ENCODE measurements at regions not wholly inside any gene's neighbourhood (a gene's known extent, or its start where the extent isn't known, plus 50 kb on each side); places are given as distances from the start of the nearest gene placed in this dataset.
"Not testable (repeated sequence)": the region's sequence is repeated elsewhere in the genome, so short reads cannot be mapped to it uniquely, and the experiment has no call there.

DNA sequence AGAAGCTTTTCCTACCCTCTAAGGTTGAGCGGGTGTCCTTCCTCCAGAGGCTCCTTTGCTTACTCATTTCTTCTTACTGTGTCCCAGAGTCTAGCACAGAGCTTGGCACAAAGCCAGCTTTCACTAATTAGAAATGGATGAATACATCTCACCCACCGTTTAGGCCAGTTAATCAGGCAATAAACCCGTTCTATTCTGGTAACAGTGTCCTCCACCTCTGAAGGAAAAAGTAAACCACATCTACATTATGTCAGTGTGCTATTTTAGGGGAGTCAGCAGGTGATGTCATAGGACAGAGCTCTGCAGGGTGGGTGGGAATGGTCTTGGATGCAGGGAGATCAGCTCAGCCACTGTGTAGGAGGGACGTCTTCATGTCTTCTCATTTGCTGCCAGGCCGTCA is 109.2 kb downstream of the OSTF1 start:
- peak; percentile 25 for DNase-seq (ENCODE audit: low read depth)

DNA sequence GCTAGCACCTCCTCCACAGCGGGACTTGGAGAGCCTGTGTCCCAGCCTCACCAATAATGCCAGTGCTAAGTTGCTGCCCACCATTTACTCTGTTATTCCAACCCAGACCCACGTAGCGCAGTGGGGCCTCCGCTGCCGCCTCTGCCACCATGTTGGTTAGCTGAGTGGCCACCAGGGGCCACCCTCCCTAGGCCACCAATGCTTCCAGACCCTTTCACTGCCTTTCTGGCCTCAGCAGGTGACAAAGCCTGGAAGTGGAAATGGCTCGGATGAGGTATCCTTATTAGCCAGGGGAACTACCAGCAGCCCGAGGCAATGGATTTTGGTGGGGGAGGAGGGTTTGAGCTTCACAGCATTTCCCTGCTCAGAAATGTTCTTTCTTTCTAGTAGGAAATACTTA is 110.1 kb downstream of the OSTF1 start:
- no peak for DNase-seq (ENCODE audit: low read depth)

GRCh38 chr9:75200892-75201470 is 112.7 kb downstream of the OSTF1 start:
- DNase-seq (ENCODE audit: low read depth): peak; percentile 22

DNA sequence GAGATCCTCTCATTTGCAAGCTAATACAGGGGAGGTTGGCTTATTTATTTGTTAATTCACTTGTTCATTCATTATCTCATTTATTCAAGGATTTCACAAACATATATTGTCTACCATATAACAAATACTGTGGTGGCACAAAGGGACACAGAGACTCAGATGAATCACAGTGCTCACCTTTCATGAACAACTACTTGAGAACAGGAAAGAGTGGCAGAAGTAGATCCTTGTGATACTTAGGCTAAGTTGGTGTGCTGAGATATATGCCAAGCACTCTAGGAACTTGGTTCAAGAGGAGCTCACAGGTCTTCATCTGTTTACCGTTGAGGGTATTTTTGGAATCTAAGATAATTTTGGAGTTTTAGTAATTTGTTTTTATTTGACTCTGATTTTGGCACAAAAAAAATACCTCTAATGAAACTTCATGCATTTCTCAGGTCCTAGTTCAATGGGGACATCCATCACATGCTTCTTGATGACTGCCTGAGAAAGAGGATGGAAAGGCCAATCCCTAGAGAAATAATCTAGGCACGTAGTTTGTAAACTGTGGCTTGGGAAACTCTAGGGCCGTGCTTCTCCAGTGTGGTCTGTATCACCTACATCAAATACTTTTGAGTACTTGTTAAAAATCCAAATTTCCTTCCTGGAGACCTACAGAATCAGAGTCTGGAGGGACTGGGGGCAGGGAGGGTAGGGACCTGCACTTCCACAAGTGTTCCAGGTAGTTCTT is 113.3 kb downstream of the OSTF1 start:
- DNase-seq (ENCODE audit: low read depth): no peak

DNA sequence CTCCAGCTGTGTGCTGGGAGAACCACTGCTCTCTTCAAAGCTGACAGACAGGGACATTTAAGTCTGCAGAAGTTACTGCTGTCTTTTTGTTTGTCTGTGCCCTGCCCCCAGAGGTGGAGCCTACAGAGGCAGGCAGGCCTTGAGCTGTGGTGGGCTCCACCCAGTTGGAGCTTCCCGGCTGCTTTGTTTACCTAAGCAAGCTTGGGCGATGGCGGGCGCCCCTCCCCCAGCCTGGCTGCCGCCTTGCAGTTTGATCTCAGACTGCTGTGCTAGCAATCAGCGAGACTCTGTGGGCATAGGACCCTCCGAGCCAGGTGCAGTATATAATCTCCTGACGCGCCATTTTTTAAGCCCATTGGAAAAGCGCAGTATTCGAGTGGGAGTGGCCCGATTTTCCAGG is 119.7 kb downstream of the OSTF1 start:
- DNase-seq (ENCODE audit: low read depth): not testable (repeated sequence)

DNA sequence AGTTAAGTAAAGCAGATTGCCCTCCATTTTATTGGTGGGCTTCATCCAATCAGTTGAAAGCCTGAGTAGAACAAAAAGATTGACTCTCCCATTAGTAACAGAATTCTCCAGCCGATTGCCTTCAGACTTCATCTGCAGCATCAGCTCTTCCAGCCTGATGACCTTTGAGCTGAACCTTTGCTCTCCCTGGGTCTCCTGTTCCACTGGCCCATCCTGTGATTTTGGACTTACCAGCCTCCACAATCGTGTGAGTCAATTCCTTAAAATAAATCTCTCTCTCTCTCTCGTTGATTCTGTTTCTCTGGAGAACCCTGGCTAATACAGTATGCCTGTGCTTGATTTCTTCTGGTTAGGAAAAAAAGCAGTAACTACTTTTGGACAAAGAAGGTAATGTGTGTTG is 121.9 kb downstream of the OSTF1 start:
- DNase-seq (ENCODE audit: low read depth): no peak

DNA sequence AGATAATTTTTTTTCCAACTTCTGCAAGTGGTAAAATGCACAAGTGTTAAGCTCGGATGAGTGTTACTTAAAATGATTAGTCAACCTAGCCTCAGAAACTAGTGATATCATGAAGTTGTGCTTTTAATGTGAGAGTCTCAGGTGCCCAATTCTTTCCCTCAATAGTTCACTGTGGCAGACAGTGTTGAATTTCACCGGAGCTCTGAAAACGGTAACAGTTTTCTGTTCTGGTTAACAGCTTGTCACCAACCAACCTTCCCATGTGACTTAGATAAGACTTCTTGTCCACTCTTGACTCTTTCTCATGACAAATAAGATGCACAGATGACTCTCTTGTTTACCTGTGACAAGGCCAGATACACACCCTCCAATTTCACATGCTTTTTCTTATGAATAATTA is 125.5 kb downstream of the OSTF1 start:
- DNase-seq (ENCODE audit: low read depth): no peak

DNA sequence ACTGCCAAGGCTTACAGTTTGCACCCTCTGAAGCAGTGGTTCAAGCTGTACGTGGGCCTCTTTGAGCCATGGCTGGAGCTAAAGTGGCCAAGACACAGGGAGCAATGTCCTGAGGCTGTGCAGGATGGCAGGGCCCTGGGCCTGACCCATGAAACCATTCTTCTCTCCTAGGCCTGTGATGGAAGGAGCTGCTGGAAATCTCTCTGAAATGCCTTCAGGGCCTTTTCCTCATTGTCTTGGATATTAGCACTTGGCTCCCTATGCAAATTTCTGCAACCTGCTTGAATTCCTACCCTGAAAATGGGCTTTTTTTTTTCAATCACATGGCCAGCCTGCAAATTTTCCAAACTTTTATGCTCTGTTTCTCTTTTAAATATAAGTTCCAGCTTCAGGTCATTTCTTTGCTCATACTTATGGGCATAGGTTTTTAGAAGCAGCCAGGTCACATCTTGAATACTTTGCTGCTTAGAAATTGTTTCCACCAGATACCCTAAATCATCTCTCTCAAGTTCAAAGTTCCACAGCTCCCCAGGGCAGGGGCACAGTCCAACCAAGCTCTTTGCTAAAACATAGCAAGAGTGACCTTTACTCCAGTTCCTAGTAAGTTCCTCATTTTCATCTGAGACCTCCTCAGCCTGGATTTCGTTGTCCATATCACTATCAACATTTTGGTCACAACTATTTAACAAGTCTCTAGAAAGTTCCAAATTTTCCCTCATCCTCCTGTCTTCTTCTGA is 138.3 kb downstream of the OSTF1 start:
- no peak for DNase-seq (ENCODE audit: low read depth)

GRCh38 chr9:75228893-75229292 is 140.6 kb downstream of the OSTF1 start:
- DNase-seq (ENCODE audit: low read depth): no peak

DNA sequence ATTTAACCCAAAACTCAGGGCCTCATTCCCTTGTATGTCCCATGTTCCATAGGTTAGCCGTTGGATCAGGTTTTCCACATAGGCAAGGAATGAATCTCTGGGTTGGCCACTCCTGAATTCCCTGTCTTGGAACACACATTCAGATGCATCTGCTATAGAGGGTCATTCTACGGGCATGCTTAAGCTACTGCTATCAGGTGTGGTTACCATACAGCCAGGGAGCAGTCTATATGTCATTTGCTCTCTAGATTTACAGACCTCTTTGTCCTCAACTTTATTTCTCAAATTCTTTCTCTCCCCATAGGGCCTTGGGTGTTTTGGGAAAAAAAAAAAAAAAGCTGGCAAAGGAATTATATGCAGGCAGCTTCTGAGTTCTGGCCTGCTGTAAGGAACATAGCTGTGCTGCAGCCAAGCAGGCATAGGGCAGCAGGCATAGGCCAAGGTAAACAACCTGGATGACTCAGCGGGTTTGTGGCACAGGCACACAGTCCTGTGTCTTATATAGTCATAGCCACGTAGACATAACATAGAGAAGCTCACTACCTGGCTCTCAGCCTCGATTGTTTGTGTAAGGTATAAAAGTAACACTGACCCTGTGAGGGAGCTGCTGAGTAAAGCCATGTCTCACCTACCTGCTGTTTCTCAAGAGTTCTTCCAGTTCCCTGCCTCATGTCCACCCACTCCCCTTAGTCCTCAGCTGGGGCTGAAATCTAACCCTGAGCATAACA is 141.5 kb downstream of the OSTF1 start:
- peak; percentile 68 for DNase-seq (ENCODE audit: low read depth)

DNA sequence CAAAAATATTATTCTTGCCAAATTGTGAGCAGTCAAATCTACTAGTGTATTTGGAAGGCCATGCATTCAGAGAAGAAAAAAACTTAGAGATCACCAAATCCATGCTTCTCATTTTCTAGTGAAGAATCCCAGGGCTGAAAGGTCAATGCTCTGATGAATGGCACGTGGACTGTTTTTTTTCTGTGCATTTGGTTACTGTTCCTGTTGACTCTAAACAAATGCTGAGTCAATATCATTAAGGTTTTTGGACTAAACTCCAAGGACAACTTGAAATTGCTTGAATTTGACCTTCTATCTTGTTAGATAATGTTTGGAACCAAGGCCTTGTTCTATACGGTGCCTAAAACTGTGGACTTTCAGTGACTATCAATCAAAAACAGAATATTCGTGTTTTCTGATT is 142.2 kb downstream of the OSTF1 start:
- no peak for DNase-seq (ENCODE audit: low read depth)

GRCh38 chr9:75231167-75231566 is 142.9 kb downstream of the OSTF1 start:
- DNase-seq (ENCODE audit: low read depth): no peak

GRCh38 chr9:75233011-75233410 is 144.7 kb downstream of the OSTF1 start:
- no peak for DNase-seq (ENCODE audit: low read depth)

DNA sequence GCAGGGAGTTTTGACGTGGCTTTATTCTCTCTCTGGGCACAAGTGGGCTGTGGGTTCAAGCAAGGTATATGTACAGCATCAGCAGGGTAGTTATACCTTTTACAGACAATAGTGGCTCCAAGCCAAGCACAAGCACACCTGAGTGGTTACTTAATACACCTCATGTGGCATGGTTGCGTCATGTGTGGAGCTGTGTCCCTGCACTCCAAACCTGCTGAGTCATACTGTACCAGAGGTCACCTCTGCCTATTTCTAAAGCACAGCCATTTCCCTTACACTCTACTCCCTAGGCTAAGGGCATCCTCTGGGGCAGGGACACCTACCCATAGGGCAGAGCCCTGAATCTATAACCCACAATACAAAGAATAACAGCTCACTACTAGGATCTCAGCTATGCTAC is 147.3 kb downstream of the OSTF1 start:
- DNase-seq (ENCODE audit: low read depth): peak; percentile 3

DNA sequence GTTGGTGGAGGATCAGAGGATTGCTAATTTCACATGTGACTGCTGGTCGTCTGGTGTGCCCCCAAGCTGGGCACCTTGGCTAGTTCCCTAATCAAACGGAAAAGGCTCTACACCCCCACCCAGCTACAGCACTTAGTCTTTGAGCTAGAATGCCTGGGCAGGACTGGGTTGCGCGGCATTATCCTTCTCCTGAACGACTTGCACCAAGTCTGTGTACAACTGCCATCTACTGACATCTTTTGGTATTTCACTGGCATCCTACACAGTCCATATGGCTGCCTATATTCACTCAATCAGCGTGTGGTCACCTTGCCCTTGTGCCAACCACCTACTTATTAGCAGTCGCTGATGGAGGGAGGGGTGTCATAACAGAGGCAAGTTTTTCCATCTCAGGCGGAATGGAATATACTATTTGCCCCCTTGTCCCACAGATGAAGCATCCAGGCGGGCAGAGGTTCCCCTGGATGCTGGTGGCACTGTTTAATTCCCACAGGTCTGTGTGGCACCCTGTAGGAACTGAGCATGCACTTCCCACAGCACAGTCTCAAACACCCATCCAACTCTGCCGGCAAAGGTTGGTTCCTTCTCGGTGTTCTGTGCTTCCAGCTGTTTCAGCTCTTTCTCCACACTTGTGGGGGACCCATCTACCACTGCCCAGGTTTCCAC is 150.1 kb downstream of the OSTF1 start:
- DNase-seq (ENCODE audit: low read depth): peak; percentile 65

- DNase-seq (ENCODE audit: low read depth): peak; percentile 47
Measured at GRCh38 chr9:75239176-75239575, 150.9 kb downstream of the OSTF1 start.

GRCh38 chr9:75242426-75242825 is 154.1 kb downstream of the OSTF1 start:
- DNase-seq (ENCODE audit: low read depth): no peak

DNA sequence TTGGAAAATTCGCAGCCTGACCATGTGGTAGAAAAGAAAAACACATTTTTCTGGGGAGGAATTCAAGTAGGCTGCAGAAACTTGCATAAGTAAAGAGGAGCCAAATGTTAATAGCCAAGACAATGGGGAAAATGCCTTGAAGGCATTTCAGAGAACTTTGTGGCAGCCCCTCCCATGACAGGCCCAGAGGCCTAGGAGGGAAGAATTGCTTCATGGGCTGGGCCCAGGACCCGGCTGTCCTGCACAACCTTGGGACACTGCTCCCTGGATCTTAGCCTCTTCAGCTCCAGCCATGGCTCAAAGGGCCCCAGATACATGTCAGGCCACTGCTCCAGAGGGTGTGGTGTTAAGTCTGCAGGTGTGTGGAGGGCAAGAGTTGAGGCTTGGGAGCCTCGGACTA is 158.6 kb downstream of the OSTF1 start:
- DNase-seq (ENCODE audit: low read depth): no peak

DNA sequence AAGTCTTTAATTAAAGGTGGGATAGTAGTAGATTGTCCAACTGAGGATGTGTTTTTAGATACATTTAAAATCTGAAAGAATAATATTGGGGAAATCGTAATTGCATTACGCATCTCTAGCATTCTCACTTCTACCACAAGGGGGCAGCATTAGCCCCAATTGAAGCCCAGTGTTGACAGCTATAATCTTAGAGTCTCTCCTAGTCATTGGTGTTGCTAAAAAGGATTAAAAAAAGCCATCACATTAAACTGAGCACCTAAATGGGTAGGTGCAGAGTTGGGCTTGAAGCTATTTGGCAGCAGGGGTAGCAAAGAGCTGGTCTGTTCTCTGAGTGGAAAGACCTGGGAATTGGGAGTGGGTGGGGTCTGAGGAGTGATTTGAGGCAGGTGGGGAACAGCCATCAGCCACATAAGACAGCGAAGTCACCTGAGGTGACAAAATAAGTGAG is 177.2 kb downstream of the OSTF1 start:
- peak; percentile 17 for DNase-seq (ENCODE audit: low read depth)

DNA sequence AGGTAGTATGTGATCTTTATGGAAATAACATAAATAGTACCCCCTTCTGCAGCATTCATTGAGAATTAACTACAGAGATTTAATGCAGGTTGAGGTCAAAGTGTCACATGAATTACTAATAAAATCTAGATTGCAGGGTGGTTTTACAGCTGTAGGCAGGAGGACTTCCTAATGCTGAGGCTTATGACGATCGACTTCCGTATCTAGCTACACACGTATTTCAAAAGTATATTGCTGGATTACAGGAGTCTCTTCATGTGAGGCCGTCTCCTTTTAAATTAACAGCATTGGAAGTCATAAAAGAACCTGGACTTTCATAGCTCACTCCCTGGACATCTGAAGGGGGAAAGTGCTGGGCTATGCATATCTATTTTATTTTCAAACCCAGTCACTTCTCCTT is 180.9 kb downstream of the OSTF1 start:
- DNase-seq (ENCODE audit: low read depth): no peak

DNA sequence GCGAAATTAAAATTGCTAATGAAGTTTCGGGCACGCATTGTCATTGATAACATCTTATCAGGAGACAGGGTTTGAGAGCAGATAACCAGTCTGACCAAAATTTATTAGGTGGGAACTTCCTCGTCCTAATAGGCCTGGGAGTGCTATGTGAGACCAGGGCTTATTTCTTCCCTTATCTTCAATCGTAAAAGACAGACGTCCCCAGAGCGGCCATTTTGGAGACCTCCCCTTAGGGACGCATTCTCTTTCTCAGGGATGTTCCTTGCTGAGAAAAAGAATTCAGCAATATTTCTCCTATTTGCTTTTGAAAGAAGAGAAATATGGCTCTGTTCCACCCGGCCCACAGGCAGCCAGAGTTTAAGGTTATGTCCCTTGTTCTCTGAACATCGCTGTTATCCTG is 184.7 kb downstream of the OSTF1 start:
- not testable (repeated sequence) for DNase-seq (ENCODE audit: low read depth)

DNA sequence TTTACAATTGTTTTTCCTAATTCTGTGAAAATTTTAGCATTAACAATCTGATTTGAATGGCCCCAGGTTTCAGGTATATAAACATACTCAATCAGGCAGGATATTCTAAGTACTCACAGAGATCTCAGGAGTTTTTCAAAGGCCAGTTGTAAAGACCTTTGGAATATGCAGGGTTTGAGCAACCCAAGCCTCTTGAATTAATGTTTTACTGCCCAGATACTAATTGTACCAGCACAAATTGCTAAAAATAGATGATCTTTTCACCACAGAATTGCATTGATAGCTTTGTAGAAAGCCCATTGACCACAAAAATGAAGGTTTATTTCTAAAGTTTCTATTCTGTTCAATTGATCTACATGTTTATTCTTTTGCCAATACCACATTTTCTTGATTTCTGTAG is 186.5 kb downstream of the OSTF1 start:
- no peak for DNase-seq (ENCODE audit: low read depth)
